ENCODE measurements at regions not wholly inside any gene's neighbourhood (a gene's known extent, or its start where the extent isn't known, plus 50 kb on each side); places are given as distances from the start of the nearest gene placed in this dataset.
"Not testable (repeated sequence)": the region's sequence is repeated elsewhere in the genome, so short reads cannot be mapped to it uniquely, and the experiment has no call there.

- Histone ChIP-seq H3K9me3 (no peaks in the 10 kb centered on the region), H3K4me3 (no peak overlapping the region), H3K4me1 (no peaks in the 10 kb centered on the region), H3K27ac (no peak overlapping the region), H3K27me3 (peaks cover 0 to 2% (median 0%) of the 10 kb centered on the region in 4 donors), H3K36me3 (no peaks in the 10 kb centered on the region)
- ATAC-seq (no peak), DNase-seq (no peak), FAIRE-seq (no peak)
- WGBS, 2 donors: 40 to 43% methylated on average over 2 of the region's 2 CpGs
- no peak for TF ChIP-seq CTCF (IDR thresholded peaks at IDR 0.05)
- intact Hi-C loops (cut with DNase I): no loop called here
Observed at GRCh38 chr12:25797386-25797785, 161.1 kb upstream of the RASSF8 start.

- no peaks in the 10 kb centered on the region for H3K36me3 ChIP-seq
- no peaks in the 10 kb centered on the region for H3K4me1 ChIP-seq
- ATAC-seq (no peak), FAIRE-seq (no peak), DNase-seq (no peak)
- 82 to 88% methylated on average over 4 of the region's 4 CpGs for WGBS, 2 donors
- H3K4me3 ChIP-seq: no peak overlapping the region
- TF ChIP-seq CTCF (IDR thresholded peaks at IDR 0.05): no peak
- intact Hi-C loops (cut with DNase I): no loop called here
- no peak overlapping the region for H3K27ac ChIP-seq
- peaks cover 0 to 2% (median 0%) of the 10 kb centered on the region in 4 donors for H3K27me3 ChIP-seq
- H3K9me3 ChIP-seq: no peaks in the 10 kb centered on the region
Observed at GRCh38 chr12:25797949-25798348, 160.5 kb upstream of the RASSF8 start.

GRCh38 chr12:25800101-25800500 is 158.4 kb upstream of the RASSF8 start:
- ATAC-seq: no peak
- no peak for TF ChIP-seq CTCF (IDR thresholded peaks at IDR 0.05)
- DNase-seq: no peak
- H3K36me3 ChIP-seq: no peaks in the 10 kb centered on the region
- WGBS, 2 donors: 97% methylated on average over 1 of the region's 1 CpG
- no peaks in the 10 kb centered on the region for H3K27me3 ChIP-seq
- no peaks in the 10 kb centered on the region for H3K4me1 ChIP-seq
- no peak overlapping the region for H3K4me3 ChIP-seq
- no peak overlapping the region for H3K27ac ChIP-seq
- H3K9me3 ChIP-seq: no peaks in the 10 kb centered on the region
- intact Hi-C loops (cut with DNase I): no loop called here
- FAIRE-seq: no peak

GRCh38 chr12:25801734-25802133 is 156.7 kb upstream of the RASSF8 start:
- H3K4me3 ChIP-seq: no peak overlapping the region
- no peaks in the 10 kb centered on the region for H3K9me3 ChIP-seq
- WGBS, 2 donors: 66 to 70% methylated on average over 1 of the region's 1 CpG
- no peaks in the 10 kb centered on the region for H3K4me1 ChIP-seq
- ATAC-seq (no peak), DNase-seq (no peak), FAIRE-seq (peak; percentile 41)
- no peak overlapping the region for H3K27ac ChIP-seq
- no peaks in the 10 kb centered on the region for H3K36me3 ChIP-seq
- intact Hi-C loops (cut with DNase I): no loop called here
- no peaks in the 10 kb centered on the region for H3K27me3 ChIP-seq
- TF ChIP-seq CTCF (IDR thresholded peaks at IDR 0.05): no peak

GRCh38 chr12:25802143-25802542 is 156.3 kb upstream of the RASSF8 start:
- H3K4me1 ChIP-seq: no peaks in the 10 kb centered on the region
- ATAC-seq (no peak), FAIRE-seq (no peak), DNase-seq (no peak)
- intact Hi-C loops (cut with DNase I): no loop called here
- TF ChIP-seq CTCF (IDR thresholded peaks at IDR 0.05): no peak
- H3K4me3 ChIP-seq: no peak overlapping the region
- no peaks in the 10 kb centered on the region for H3K27me3 ChIP-seq
- H3K9me3 ChIP-seq: no peaks in the 10 kb centered on the region
- H3K27ac ChIP-seq: no peak overlapping the region
- H3K36me3 ChIP-seq: no peaks in the 10 kb centered on the region

GRCh38 chr12:25803029-25803664 is 155.3 kb upstream of the RASSF8 start:
- FAIRE-seq; H3K36me3 ChIP-seq; intact Hi-C loops (cut with DNase I): not testable (repeated sequence)

GRCh38 chr12:25804286-25804685 is 154.2 kb upstream of the RASSF8 start:
- intact Hi-C loops (cut with DNase I); H3K4me3 ChIP-seq; H3K27me3 ChIP-seq; H3K27ac ChIP-seq; H3K36me3 ChIP-seq; FAIRE-seq; DNase-seq; H3K9me3 ChIP-seq; H3K4me1 ChIP-seq; ATAC-seq: not testable (repeated sequence)
- 63 to 80% methylated on average over 4 of the region's 4 CpGs for WGBS, 2 donors

More at GRCh38 chr12:25803029-25803664, 155.3 kb upstream of the RASSF8 start:
- 91 to 93% methylated on average over 13 of the region's 13 CpGs for WGBS, 2 donors
- DNase-seq, H3K4me3 ChIP-seq, H3K9me3 ChIP-seq, ATAC-seq, H3K27ac ChIP-seq, H3K4me1 ChIP-seq, H3K27me3 ChIP-seq: not testable (repeated sequence)

Data from pancreas (tissue), 10 donors.